GM18868 (cell line): ENCODE measurements at regions not wholly inside any gene's neighbourhood (a gene's known extent, or its start where the extent isn't known, plus 50 kb on each side); places are given as distances from the start of the nearest gene placed in this dataset.
"Not testable (repeated sequence)": the region's sequence is repeated elsewhere in the genome, so short reads cannot be mapped to it uniquely, and the experiment has no call there.

Experiments
- ATAC-seq: cut with Tn5 transposase; IDR thresholded peaks from one replicate; pipeline ENCODE4 v1.9.1; 2021; ENCODE audit warnings: mild to moderate bottlenecking, moderate library complexity; ENCODE audit not compliant: unreplicated experiment

- no peak for ATAC-seq
Observed at GRCh38 chr11:96681019-96681716, 291.4 kb downstream of the JRKL start.

GRCh38 chr11:96694338-96694737 is 304.5 kb downstream of the JRKL start:
- no peak for ATAC-seq

- no peak for ATAC-seq
Observed at GRCh38 chr11:96696731-96697130, 306.9 kb downstream of the JRKL start.

- no peak for ATAC-seq
Observed at GRCh38 chr11:96697466-96697865, 307.7 kb downstream of the JRKL start.

- no peak for ATAC-seq
Observed at GRCh38 chr11:96704847-96705246, 315.0 kb downstream of the JRKL start.

GRCh38 chr11:96706761-96707160 is 316.9 kb downstream of the JRKL start:
- no peak for ATAC-seq

GRCh38 chr11:96707273-96707672 is 317.5 kb downstream of the JRKL start:
- ATAC-seq: no peak

- no peak for ATAC-seq
Observed at GRCh38 chr11:96708219-96708878, 318.5 kb downstream of the JRKL start.

- ATAC-seq: no peak
Observed at GRCh38 chr11:96713301-96713700, 323.5 kb downstream of the JRKL start.

GRCh38 chr11:96714689-96715088 is 324.9 kb downstream of the JRKL start:
- ATAC-seq: no peak

GRCh38 chr11:96715208-96715607 is 325.4 kb downstream of the JRKL start:
- ATAC-seq: no peak

- no peak for ATAC-seq
Observed at GRCh38 chr11:96736601-96737000, 346.8 kb downstream of the JRKL start.

- no peak for ATAC-seq
Observed at GRCh38 chr11:96738311-96738710, 348.5 kb downstream of the JRKL start.

- no peak for ATAC-seq
Observed at GRCh38 chr11:96741068-96741467, 351.3 kb downstream of the JRKL start.

- ATAC-seq: no peak
Observed at GRCh38 chr11:96744697-96745096, 354.9 kb downstream of the JRKL start.

- no peak for ATAC-seq
Observed at GRCh38 chr11:96748639-96749370, 359.0 kb downstream of the JRKL start.

- not testable (repeated sequence) for ATAC-seq
Observed at GRCh38 chr11:96751807-96752206, 362.0 kb downstream of the JRKL start.

- ATAC-seq: no peak
Observed at GRCh38 chr11:96752221-96752620, 362.4 kb downstream of the JRKL start.

- no peak for ATAC-seq
Observed at GRCh38 chr11:96753997-96754396, 364.2 kb downstream of the JRKL start.

GRCh38 chr11:96755209-96755608 is 365.4 kb downstream of the JRKL start:
- no peak for ATAC-seq

- no peak for ATAC-seq
Observed at GRCh38 chr11:96755752-96756151, 365.9 kb downstream of the JRKL start.

GRCh38 chr11:96758957-96759356 is 369.1 kb downstream of the JRKL start:
- ATAC-seq: no peak
